ENCODE measurements at regions not wholly inside any gene's neighbourhood (a gene's known extent, or its start where the extent isn't known, plus 50 kb on each side); places are given as distances from the start of the nearest gene placed in this dataset.

GRCh38 chr3:193903512-193903817 lies 232.5 kb upstream of the HES1 start:
- TF ChIP-seq Cebpa-rat (IDR thresholded peaks at IDR 0.05): no peak
- Histone ChIP-seq H3K9ac (no peak overlapping the region), H3K9me3 (replicated peaks in 1 of 11) (peaks cover 5 to 14% (median 9%) of the 10 kb centered on the region in 11 experiments; a peak in 21 of 22 replicates), H3K4me2 (peak overlapping the region in 7 of 11 experiments; percentile 20 to 88 (median 66); a peak in 12 of 22 replicates), H3K36me3 (no peaks in the 10 kb centered on the region), H4K20me1 (no peaks in the 10 kb centered on the region), H3K27me3 (peaks cover 0 to 22% (median 0%) of the 10 kb centered on the region in 11 experiments; a peak in 8 of 22 replicates), H3K27ac (no peak overlapping the region), H3K4me1 (peaks cover 11 to 44% (median 31%) of the 10 kb centered on the region in 10 experiments), H3K4me3 (no peak overlapping the region)

- no peak overlapping the region for H3K9ac ChIP-seq
These were observed 232.0 kb upstream of the HES1 start for GRCh38 chr3:193903966-193904365.

GRCh38 chr3:193905541-193906396 lies 230.2 kb upstream of the HES1 start:
- Histone ChIP-seq H3K36me3 (no peaks in the 10 kb centered on the region), H3K27ac (no peak overlapping the region; a peak in 1 of 22 replicates), H3K4me1 (peaks cover 13 to 40% (median 30%) of the 10 kb centered on the region in 10 experiments), H4K20me1 (no peaks in the 10 kb centered on the region), H3K4me2 (peak overlapping the region; percentile 46 to 88 (median 77)), H3K9ac (0 out of 22 replicates have a peak overlapping the region, but pooled peaks of 1 of the 11 experiments have one; percentile 35), H3K4me3 (no peak overlapping the region), H3K27me3 (peaks cover 0 to 22% (median 0%) of the 10 kb centered on the region in 11 experiments; a peak in 8 of 22 replicates), H3K9me3 (replicated peaks in 1 of 11) (peaks cover 9 to 19% (median 16%) of the 10 kb centered on the region in 11 experiments; a peak in 21 of 22 replicates)
- TF ChIP-seq Cebpa-rat (IDR thresholded peaks at IDR 0.05): no peak

More at GRCh38 chr3:193903966-193904365, 232.0 kb upstream of the HES1 start:
- TF ChIP-seq Cebpa-rat (IDR thresholded peaks at IDR 0.05): no peak
- Histone ChIP-seq H3K27ac (no peak overlapping the region), H3K4me3 (no peak overlapping the region), H3K4me1 (peaks cover 11 to 40% (median 29%) of the 10 kb centered on the region in 10 experiments), H3K36me3 (no peaks in the 10 kb centered on the region), H4K20me1 (no peaks in the 10 kb centered on the region), H3K4me2 (peak overlapping the region in 7 of 11 experiments; percentile 20 to 88 (median 66); a peak in 14 of 22 replicates), H3K9me3 (replicated peaks in 1 of 11) (peaks cover 9 to 19% (median 14%) of the 10 kb centered on the region in 11 experiments; a peak in 21 of 22 replicates), H3K27me3 (peaks cover 0 to 22% (median 0%) of the 10 kb centered on the region in 11 experiments; a peak in 8 of 22 replicates)

DNA sequence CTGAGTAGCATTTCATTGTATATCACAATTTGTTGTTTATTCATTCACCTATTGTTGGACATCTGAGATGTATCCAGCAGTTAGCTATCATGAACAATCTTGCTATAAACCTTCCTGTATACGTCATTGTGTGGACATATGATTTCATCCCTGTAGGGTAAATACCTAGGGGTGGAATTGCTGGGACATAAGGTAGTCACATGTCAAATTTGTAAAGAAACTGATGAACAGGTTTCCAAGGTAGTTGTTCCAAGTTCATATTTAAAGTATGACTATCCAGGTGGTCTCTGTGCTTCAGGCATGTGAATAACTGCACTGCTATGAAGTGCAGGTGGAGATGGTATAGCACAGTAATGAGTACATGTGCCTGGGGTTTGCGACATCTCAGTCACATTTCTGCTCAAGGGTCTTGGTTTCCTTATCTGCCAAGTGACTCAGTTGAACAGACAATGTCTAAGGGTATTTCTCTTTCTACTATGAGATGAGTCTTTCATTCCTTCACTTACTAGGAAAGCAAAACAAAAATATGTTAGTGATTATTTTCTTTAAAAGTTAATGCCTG lies 229.0 kb upstream of the HES1 start:
- Histone ChIP-seq H3K9me3 (replicated peaks in 1 of 11) (peaks cover 9 to 19% (median 16%) of the 10 kb centered on the region in 11 experiments; a peak in 21 of 22 replicates), H3K4me3 (no peak overlapping the region), H4K20me1 (no peaks in the 10 kb centered on the region; a peak in 1 of 22 replicates), H3K9ac (no peak overlapping the region), H3K27me3 (peaks cover 0 to 22% (median 0%) of the 10 kb centered on the region in 11 experiments; a peak in 8 of 22 replicates), H3K4me2 (peak overlapping the region in 8 of 11 experiments; percentile 66 to 82 (median 78); a peak in 9 of 22 replicates), H3K27ac (no peak overlapping the region), H3K36me3 (no peaks in the 10 kb centered on the region), H3K4me1 (peaks cover 21 to 40% (median 31%) of the 10 kb centered on the region in 10 experiments)
- no peak for TF ChIP-seq Cebpa-rat (IDR thresholded peaks at IDR 0.05)

DNA sequence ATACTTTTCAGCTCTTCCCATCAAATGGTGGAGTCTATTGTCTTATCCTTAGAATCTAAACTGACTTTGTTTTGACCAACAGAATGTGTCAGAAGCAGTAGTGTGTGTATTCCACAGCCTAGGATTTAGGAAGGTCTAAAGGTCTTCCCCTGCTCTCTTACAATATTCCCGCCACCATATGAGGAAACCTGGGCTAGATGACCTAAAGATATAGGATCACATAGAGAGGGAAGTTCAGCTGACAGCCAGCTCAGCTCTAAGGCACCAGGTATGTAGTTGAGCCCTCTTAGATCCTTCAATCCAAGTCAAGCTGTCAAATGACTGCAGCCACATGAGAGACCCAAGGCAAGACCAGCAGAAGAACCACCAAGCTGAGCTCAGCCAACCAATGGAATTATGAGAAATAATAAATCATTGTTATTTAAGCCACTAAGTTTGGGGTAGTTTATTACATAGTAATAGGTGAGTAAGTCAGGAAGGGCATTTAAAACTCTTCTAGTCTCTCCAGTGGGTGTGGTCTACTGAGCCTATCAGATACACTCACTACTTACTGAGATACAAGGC lies 227.7 kb upstream of the HES1 start:
- peaks cover 9 to 19% (median 16%) of the 10 kb centered on the region in 11 experiments; a peak in 21 of 22 replicates for H3K9me3 ChIP-seq (replicated peaks in 1 of 11)
- no peak overlapping the region for H3K9ac ChIP-seq
- H3K4me1 ChIP-seq: peaks cover 21 to 36% (median 31%) of the 10 kb centered on the region in 10 experiments
- H3K4me3 ChIP-seq: no peak overlapping the region
- H3K27ac ChIP-seq: no peak overlapping the region
- peaks cover 0 to 18% (median 0%) of the 10 kb centered on the region in 11 experiments; a peak in 8 of 22 replicates for H3K27me3 ChIP-seq
- no peak for TF ChIP-seq Cebpa-rat (IDR thresholded peaks at IDR 0.05)
- no peaks in the 10 kb centered on the region for H3K36me3 ChIP-seq
- no peaks in the 10 kb centered on the region; a peak in 1 of 22 replicates for H4K20me1 ChIP-seq
- H3K4me2 ChIP-seq: no peak overlapping the region

GRCh38 chr3:193909387-193909786 lies 226.6 kb upstream of the HES1 start:
- Histone ChIP-seq H3K9ac (no peak overlapping the region), H3K27ac (no peak overlapping the region)

GRCh38 chr3:193910310-193910709 lies 225.6 kb upstream of the HES1 start:
- 0 out of 22 replicates have a peak overlapping the region, but pooled peaks of 1 of the 11 experiments have one; percentile 32 for H3K4me2 ChIP-seq
- peaks cover 14 to 22% (median 18%) of the 10 kb centered on the region in 10 experiments for H3K4me1 ChIP-seq
- no peaks in the 10 kb centered on the region; a peak in 1 of 22 replicates for H4K20me1 ChIP-seq
- no peaks in the 10 kb centered on the region for H3K36me3 ChIP-seq
- H3K27me3 ChIP-seq: peaks cover 0 to 7% (median 0%) of the 10 kb centered on the region in 11 experiments; a peak in 4 of 22 replicates
- no peak overlapping the region for H3K9ac ChIP-seq
- H3K9me3 ChIP-seq (replicated peaks in 1 of 11): peaks cover 9 to 19% (median 16%) of the 10 kb centered on the region in 11 experiments; a peak in 21 of 22 replicates
- TF ChIP-seq Cebpa-rat (IDR thresholded peaks at IDR 0.05): no peak
- no peak overlapping the region for H3K27ac ChIP-seq
- H3K4me3 ChIP-seq: no peak overlapping the region

More at GRCh38 chr3:193909387-193909786, 226.6 kb upstream of the HES1 start:
- Histone ChIP-seq H3K4me2 (no peak overlapping the region; a peak in 1 of 22 replicates), H4K20me1 (no peaks in the 10 kb centered on the region; a peak in 1 of 22 replicates), H3K4me3 (no peak overlapping the region), H3K36me3 (no peaks in the 10 kb centered on the region), H3K27me3 (peaks cover 0 to 7% (median 0%) of the 10 kb centered on the region in 11 experiments; a peak in 5 of 22 replicates), H3K9me3 (replicated peaks in 1 of 11) (peaks cover 9 to 19% (median 16%) of the 10 kb centered on the region in 11 experiments; a peak in 21 of 22 replicates), H3K4me1 (peaks cover 20 to 26% (median 22%) of the 10 kb centered on the region in 10 experiments)
- no peak for TF ChIP-seq Cebpa-rat (IDR thresholded peaks at IDR 0.05)

GRCh38 chr3:193910886-193911738 lies 224.8 kb upstream of the HES1 start:
- no peak for TF ChIP-seq Cebpa-rat (IDR thresholded peaks at IDR 0.05)
- Histone ChIP-seq H3K9me3 (replicated peaks in 1 of 11) (peaks cover 9 to 19% (median 16%) of the 10 kb centered on the region in 11 experiments; a peak in 21 of 22 replicates), H3K9ac (no peak overlapping the region), H4K20me1 (no peaks in the 10 kb centered on the region; a peak in 1 of 22 replicates), H3K4me2 (peak overlapping the region in 5 of 11 experiments; percentile 7 to 34 (median 32); a peak in 6 of 22 replicates), H3K27me3 (peaks cover 0 to 7% (median 0%) of the 10 kb centered on the region in 11 experiments; a peak in 4 of 22 replicates), H3K36me3 (no peaks in the 10 kb centered on the region), H3K27ac (no peak overlapping the region), H3K4me1 (peaks cover 6 to 17% (median 10%) of the 10 kb centered on the region in 10 experiments), H3K4me3 (no peak overlapping the region)

All from BLaER1 treated with 17β-estradiol and CSF1 and Interleukin-3, amounts not matched to agents 10 nM and 100 nM (cell line).